H1 (cell line): ENCODE measurements at regions not wholly inside any gene's neighbourhood (a gene's known extent, or its start where the extent isn't known, plus 50 kb on each side); places are given as distances from the start of the nearest gene placed in this dataset.

Experiments
- CTCF ChIA-PET: fragments of 300-600 bp; sonication (Branson Sonifier 250); formaldehyde crosslinking; loops from one replicate; lab custom pipeline; 2021; ENCODE audit not compliant: partially characterized antibody; lab: Charles Lee
- POLR2A ChIA-PET: fragments of 300-600 bp; sonication (Branson Sonifier 250); formaldehyde crosslinking; loops from one replicate; lab custom pipeline; 2021; ENCODE audit warnings: inconsistent platforms; ENCODE audit not compliant: partially characterized antibody; lab: Charles Lee
- DNase-seq, 2 experiments: peaks; one replicate each; pipeline versions ENCODE4 v3.0.0 to v3.0.0-alpha.2; 2010 to 2022; ENCODE audit warnings: low spot score in 2 of 2, low read depth in 1 of 2, mixed read lengths in 1 of 2
- FAIRE-seq: peaks from 2 replicates; lab custom pipeline; 2011; peaks lifted over from hg19 to GRCh38; lab: Jason Lieb, UNC
- H2AFZ ChIP-seq: 2 replicates; pipeline ENCODE4 v1.8.1; 2012; ENCODE audit warnings: low read length, inconsistent platforms
- H2AK5ac ChIP-seq: 2 replicates; pipeline ENCODE4 v1.6.1; 2013; ENCODE audit warnings: low read depth, low read length
- H2BK120ac ChIP-seq: replicated peaks from 2 replicates; pipeline ENCODE3; 2013; ENCODE audit warnings: low read depth, low read length, inconsistent platforms
- H2BK12ac ChIP-seq: 2 replicates; pipeline ENCODE4 v1.6.1; 2013; ENCODE audit warnings: low read depth, low read length
- H2BK15ac ChIP-seq: 2 replicates; pipeline ENCODE4 v1.6.1; 2013; ENCODE audit warnings: low read length
- H2BK20ac ChIP-seq: 2 replicates; pipeline ENCODE4 v1.6.1; 2013; ENCODE audit warnings: low read length
- H2BK5ac ChIP-seq: 2 replicates; pipeline ENCODE4 v1.6.1; 2013; ENCODE audit warnings: low read depth, low read length
- H3K14ac ChIP-seq: 2 replicates; pipeline ENCODE4 v1.6.1; 2013; ENCODE audit warnings: inconsistent platforms; ENCODE audit not compliant: insufficient read length
- H3K18ac ChIP-seq: 2 replicates; pipeline ENCODE4 v1.6.1; 2013; ENCODE audit warnings: low read length; ENCODE audit errors: extremely low read depth
- H3K23ac ChIP-seq: 2 replicates; pipeline ENCODE4 v1.6.1; 2013; ENCODE audit warnings: inconsistent platforms; ENCODE audit not compliant: insufficient read length
- H3K23me2 ChIP-seq: 2 replicates; pipeline ENCODE4 v1.6.1; 2013; ENCODE audit warnings: low read depth, low read length
- H3K27ac ChIP-seq: 2 replicates; pipeline ENCODE4 v1.6.1; 2011; ENCODE audit warnings: low read depth, low read length, inconsistent platforms
- H3K27me3 ChIP-seq, 4 experiments: replicated peaks in 1 of 4; 1 replicate in 1 of 4; 2 replicates in 3 of 4; pipeline versions ENCODE4 v1.6.1 to v1.8.1; 2011 to 2013; ENCODE audit warnings: low read length in 3 of 4, mild to moderate bottlenecking in 3 of 4, inconsistent platforms in 2 of 4, mixed read lengths in 2 of 4, moderate library complexity in 1 of 4; ENCODE audit not compliant: control insufficient read depth in 3 of 4, insufficient read depth in 3 of 4; ENCODE audit errors: extremely low read depth in 1 of 4
- H3K36me3 ChIP-seq, 4 experiments: 2 replicates each; pipeline versions ENCODE4 v1.6.1 to v1.8.1; 2011 to 2013; ENCODE audit warnings: mild to moderate bottlenecking in 4 of 4, low read length in 3 of 4, moderate library complexity in 2 of 4, control low read depth in 1 of 4, inconsistent platforms in 1 of 4; ENCODE audit not compliant: insufficient read depth in 4 of 4, control insufficient read depth in 2 of 4
- H3K4ac ChIP-seq: replicated peaks from 2 replicates; pipeline ENCODE3; 2013; ENCODE audit warnings: low read length, low read depth, mixed read lengths, inconsistent platforms; ENCODE audit not compliant: insufficient read length
- H3K4me1 ChIP-seq, 4 experiments: replicated peaks in 1 of 4; 1 replicate in 1 of 4; 2 replicates in 3 of 4; pipeline versions ENCODE4 v1.6.1 to v1.8.1; 2011 to 2013; ENCODE audit warnings: low read length in 3 of 4, inconsistent platforms in 2 of 4, mixed read lengths in 1 of 4; ENCODE audit not compliant: insufficient read depth in 4 of 4, control insufficient read depth in 3 of 4
- H3K4me2 ChIP-seq, 2 experiments: 2 replicates each; pipeline versions ENCODE4 v1.6.1 to v1.8.1; 2011 to 2013; ENCODE audit warnings: low read depth in 2 of 2, low read length in 2 of 2, control low read depth in 1 of 2, inconsistent platforms in 1 of 2, mild to moderate bottlenecking in 1 of 2; ENCODE audit not compliant: insufficient read depth in 1 of 2
- H3K4me3 ChIP-seq, 4 experiments: fragments of 200-600, 300-600 bp in 1 of 4; sonication (generic), shearing (Covaris generic), sonication (Bioruptor Twin) in 1 of 4; 2 replicates each; pipeline versions ENCODE4 v1.5.1 to v1.8.1; 2011 to 2016; ENCODE audit warnings: low read length in 4 of 4, low read depth in 3 of 4, control low read depth in 2 of 4, inconsistent platforms in 2 of 4, mild to moderate bottlenecking in 2 of 4, mixed read lengths in 1 of 4, moderate library complexity in 1 of 4; ENCODE audit not compliant: insufficient read depth in 2 of 4; ENCODE audit errors: extremely low read depth in 1 of 4
- H3K56ac ChIP-seq: replicated peaks from 2 replicates; pipeline ENCODE3; 2013; ENCODE audit warnings: low read depth, mild to moderate bottlenecking, mixed read lengths, low read length, inconsistent platforms; ENCODE audit not compliant: insufficient read length
- H3K79me1 ChIP-seq: 2 replicates; pipeline ENCODE4 v1.6.1; 2013; ENCODE audit warnings: low read depth, low read length, control low read depth
- H3K79me2 ChIP-seq, 2 experiments: 2 replicates each; pipeline versions ENCODE4 v1.6.1 to v1.8.1; 2012 to 2013; ENCODE audit warnings: low read length in 2 of 2, mild to moderate bottlenecking in 2 of 2, inconsistent platforms in 1 of 2; ENCODE audit not compliant: insufficient read depth in 2 of 2, control insufficient read depth in 1 of 2
- H3K9ac ChIP-seq, 4 experiments: replicated peaks in 1 of 4; 1 replicate in 1 of 4; 2 replicates in 3 of 4; pipeline versions ENCODE4 v1.6.1 to v1.8.1; 2011 to 2013; ENCODE audit warnings: low read depth in 3 of 4, low read length in 3 of 4, control low read depth in 2 of 4, mild to moderate bottlenecking in 2 of 4, moderate library complexity in 2 of 4, inconsistent platforms in 1 of 4; ENCODE audit errors: extremely low read depth in 1 of 4
- H3K9me3 ChIP-seq, 2 experiments: 2 replicates each; pipeline versions ENCODE4 v1.6.1 to v1.8.1; 2012 to 2013; ENCODE audit warnings: mild to moderate bottlenecking in 2 of 2, moderate library complexity in 2 of 2, control low read depth in 1 of 2, inconsistent platforms in 1 of 2, low read depth in 1 of 2, low read length in 1 of 2, mixed read lengths in 1 of 2; ENCODE audit not compliant: insufficient read depth in 2 of 2
- H4K20me1 ChIP-seq, 2 experiments: replicated peaks in 1 of 2; 2 replicates each; pipeline versions ENCODE3 to v1.8.1; 2011 to 2013; ENCODE audit warnings: inconsistent platforms in 2 of 2, low read length in 2 of 2, mild to moderate bottlenecking in 1 of 2; ENCODE audit not compliant: insufficient read depth in 2 of 2, control insufficient read depth in 1 of 2
- H4K5ac ChIP-seq: 2 replicates; pipeline ENCODE4 v1.6.1; 2013; ENCODE audit warnings: low read length, low read depth, mixed read lengths, inconsistent platforms; ENCODE audit not compliant: insufficient read length
- H4K8ac ChIP-seq: 2 replicates; pipeline ENCODE4 v1.8.0; 2013; ENCODE audit warnings: mild to moderate bottlenecking, moderate library complexity, low read length, inconsistent platforms; ENCODE audit not compliant: insufficient read depth; ENCODE audit errors: extremely low read depth
- H4K91ac ChIP-seq: replicated peaks from 2 replicates; pipeline ENCODE3; 2013; ENCODE audit warnings: low read length, mixed read lengths, inconsistent platforms; ENCODE audit not compliant: insufficient read length
- ATF2 ChIP-seq: IDR thresholded peaks from 2 replicates; pipeline ENCODE4 v1.6.1; 2012; ENCODE audit warnings: low read length, inconsistent platforms
- HDAC2 ChIP-seq, 2 experiments: fragments of 300-600 bp in 1 of 2; sonication (generic) in 1 of 2; IDR thresholded peaks; 2 replicates each; pipeline ENCODE4 v1.6.1; 2011 to 2012; ENCODE audit warnings: low read depth in 2 of 2, low read length in 2 of 2, mild to moderate bottlenecking in 2 of 2, moderate library complexity in 2 of 2, borderline replicate concordance in 1 of 2, inconsistent platforms in 1 of 2
- MAFK ChIP-seq: IDR thresholded peaks from 2 replicates; pipeline ENCODE4 v1.6.1; 2012; ENCODE audit warnings: low read depth, mild to moderate bottlenecking, improper control_type of control experiment, low read length
- SAP30 ChIP-seq: fragments of 300-600 bp; sonication (generic); IDR thresholded peaks from 2 replicates; pipeline ENCODE4 v1.7.1; 2012; ENCODE audit warnings: low read length, moderate library complexity, mild to moderate bottlenecking, inconsistent platforms; ENCODE audit not compliant: insufficient read depth, insufficient replicate concordance
- SRF ChIP-seq: IDR thresholded peaks from 2 replicates; pipeline ENCODE4 v1.6.1; 2011; ENCODE audit warnings: mild to moderate bottlenecking, low read depth, low read length, moderate library complexity
- TAF7 ChIP-seq: optimal IDR thresholded peaks from 2 replicates; pipeline ENCODE3; 2011; ENCODE audit warnings: low read depth, mild to moderate bottlenecking, inconsistent platforms, low read length, moderate library complexity, borderline replicate concordance
- TEAD4 ChIP-seq: IDR thresholded peaks from 2 replicates; pipeline ENCODE4 v1.6.1; 2012; ENCODE audit warnings: low read depth, low read length, inconsistent platforms, mixed read lengths
- WGBS, 2 experiments: shearing (Covaris generic) in 1 of 2; methylation state at CpG; one replicate each; pipeline versions ENCODE4 v1.1.6 to v1.1.7; 2013 to 2015; ENCODE audit warnings: low lambda C conversion rate in 2 of 2, mixed read lengths in 2 of 2, inconsistent platforms in 1 of 2, low coverage in 1 of 2, missing lambda C conversion rate in 1 of 2; ENCODE audit not compliant: insufficient replicate concordance in 2 of 2, insufficient coverage in 1 of 2, insufficient read length in 1 of 2; ENCODE audit errors: extremely low coverage in 1 of 2, missing lambda C conversion rate in 1 of 2; 5-methylcytosine and 5-hydroxymethylcytosine counted together
- TF ChIP-seq, protein P1 (sequence below): IDR thresholded peaks from 2 replicates; pipeline ENCODE4 v1.6.1; 2011; ENCODE audit warnings: low read length, improper control_type of control experiment

GRCh38 chr12:92242907-92243306, 97.3 kb upstream of the BTG1 start:
- FAIRE-seq, result no peak
- POLR2A ChIA-PET, result no interaction called here
- no peak overlapping the region for H2BK20ac ChIP-seq
- H3K4ac ChIP-seq, result no peak overlapping the region
- H4K91ac ChIP-seq, result no peak overlapping the region
- H3K79me2 ChIP-seq, result no peaks in the 10 kb centered on the region
- CTCF ChIA-PET, result interaction anchor here (1.0 to 1.3 kb wide), 2 partner anchors 14 to 17 kb away, joined by 3 to 6 read pairs; no protein-coding TSS in a partner anchor
- H2BK12ac ChIP-seq, result no peak overlapping the region
- no peaks in the 10 kb centered on the region for H3K79me1 ChIP-seq
- no peak overlapping the region for H2BK5ac ChIP-seq
- no peak overlapping the region for H3K23ac ChIP-seq
- no peak overlapping the region for H3K9ac ChIP-seq
- no peaks in the 10 kb centered on the region for H4K20me1 ChIP-seq
- H3K9me3 ChIP-seq, result no peaks in the 10 kb centered on the region
- no peak overlapping the region for H4K8ac ChIP-seq
- no peaks in the 10 kb centered on the region; the same call in 1 of the 2 replicates for H3K23me2 ChIP-seq
- TF ChIP-seq, protein P1, sequence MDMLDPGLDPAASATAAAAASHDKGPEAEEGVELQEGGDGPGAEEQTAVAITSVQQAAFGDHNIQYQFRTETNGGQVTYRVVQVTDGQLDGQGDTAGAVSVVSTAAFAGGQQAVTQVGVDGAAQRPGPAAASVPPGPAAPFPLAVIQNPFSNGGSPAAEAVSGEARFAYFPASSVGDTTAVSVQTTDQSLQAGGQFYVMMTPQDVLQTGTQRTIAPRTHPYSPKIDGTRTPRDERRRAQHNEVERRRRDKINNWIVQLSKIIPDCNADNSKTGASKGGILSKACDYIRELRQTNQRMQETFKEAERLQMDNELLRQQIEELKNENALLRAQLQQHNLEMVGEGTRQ, result no peak
- TF ChIP-seq SRF (no peak), SAP30 (no peak), TEAD4 (no peak), TAF7 (no peak), MAFK (no peak), ATF2 (no peak), HDAC2 (IDR thresholded peaks at IDR 0.05; ENCODE audit: borderline replicate concordance in 1 of 2, low read depth in 2 of 2, low read length in 2 of 2) (no peak)
- no peaks in the 10 kb centered on the region for H3K27me3 ChIP-seq
- H2BK15ac ChIP-seq, result no peak overlapping the region
- H4K5ac ChIP-seq, result no peak overlapping the region
- 96% methylated on average over 3 of the region's 3 CpGs; no CpG with 5 or more reads in 1 of the 2 experiments for WGBS, 2 experiments
- no peaks in the 10 kb centered on the region; a peak in 1 of 7 replicates for H3K4me1 ChIP-seq
- H2AFZ ChIP-seq, result no peak overlapping the region
- H3K18ac ChIP-seq, result no peak overlapping the region
- H2BK120ac ChIP-seq, result no peak overlapping the region
- no peak overlapping the region for H3K27ac ChIP-seq
- no peak overlapping the region for H2AK5ac ChIP-seq
- H3K36me3 ChIP-seq, result no peaks in the 10 kb centered on the region
- no peak overlapping the region for H3K56ac ChIP-seq
- no peak overlapping the region for H3K4me2 ChIP-seq
- no peak overlapping the region for H3K4me3 ChIP-seq
- H3K14ac ChIP-seq, result no peak overlapping the region
- no peak for DNase-seq
